Iris pigment epithelial cell (primary cell): ENCODE measurements at regions not wholly inside any gene's neighbourhood (a gene's known extent, or its start where the extent isn't known, plus 50 kb on each side); places are given as distances from the start of the nearest gene placed in this dataset.

Experiments used
- DNase-seq: peaks from one replicate; pipeline ENCODE4 v3.0.0-alpha.2; 2011; ENCODE audit warnings: low read depth

GRCh38 chr19:30309905-30310601 is 62.1 kb upstream of the ZNF536 start:
- no peak for DNase-seq

GRCh38 chr19:30310602-30311263 is 61.5 kb upstream of the ZNF536 start:
- DNase-seq: no peak

GRCh38 chr19:30311911-30312310 is 60.3 kb upstream of the ZNF536 start:
- no peak for DNase-seq

- no peak for DNase-seq
Observed at GRCh38 chr19:30312582-30313352, 59.4 kb upstream of the ZNF536 start.

- no peak for DNase-seq
Observed at GRCh38 chr19:30313353-30313750, 58.8 kb upstream of the ZNF536 start.

GRCh38 chr19:30314056-30314804 is 58.0 kb upstream of the ZNF536 start:
- no peak for DNase-seq

GRCh38 chr19:30314805-30315155 is 57.4 kb upstream of the ZNF536 start:
- DNase-seq: no peak

- DNase-seq: no peak
Observed at GRCh38 chr19:30315159-30315558, 57.0 kb upstream of the ZNF536 start.

GRCh38 chr19:30316000-30316491 is 56.1 kb upstream of the ZNF536 start:
- no peak for DNase-seq

- DNase-seq: no peak
Observed at GRCh38 chr19:30316560-30317106, 55.6 kb upstream of the ZNF536 start.

- no peak for DNase-seq
Observed at GRCh38 chr19:30317403-30317802, 54.8 kb upstream of the ZNF536 start.

GRCh38 chr19:30318261-30318660 is 53.9 kb upstream of the ZNF536 start:
- DNase-seq: no peak

GRCh38 chr19:30318936-30319335 is 53.2 kb upstream of the ZNF536 start:
- DNase-seq: no peak

GRCh38 chr19:30319411-30319810 is 52.8 kb upstream of the ZNF536 start:
- DNase-seq: no peak

GRCh38 chr19:30319876-30320275 is 52.3 kb upstream of the ZNF536 start:
- no peak for DNase-seq

GRCh38 chr19:30320466-30320865 is 51.7 kb upstream of the ZNF536 start:
- DNase-seq: no peak

- no peak for DNase-seq
Observed at GRCh38 chr19:30320916-30321315, 51.3 kb upstream of the ZNF536 start.
